Activated T-helper 1 cell treated with Interleukin-2 at 50 U/mL for 16 hours (primary cell): ENCODE measurements at regions not wholly inside any gene's neighbourhood (a gene's known extent, or its start where the extent isn't known, plus 50 kb on each side); places are given as distances from the start of the nearest gene placed in this dataset.

Source experiments
- DNase-seq: peaks from one replicate; pipeline ENCODE4 v3.0.0-alpha.2; 2020; ENCODE audit warnings: low read depth

GRCh38 chr9:119092125-119092524, 277.1 kb downstream of the BRINP1 start:
- DNase-seq, result no peak

- no peak for DNase-seq
These were observed 275.1 kb downstream of the BRINP1 start for GRCh38 chr9:119094086-119094485.

GRCh38 chr9:119095072-119095471, 274.2 kb downstream of the BRINP1 start:
- no peak for DNase-seq

- no peak for DNase-seq
These were observed 268.2 kb downstream of the BRINP1 start for GRCh38 chr9:119101048-119101447.

- DNase-seq, result no peak
These were observed 254.6 kb downstream of the BRINP1 start for GRCh38 chr9:119114681-119115080.
